ENCODE measurements at regions not wholly inside any gene's neighbourhood (a gene's known extent, or its start where the extent isn't known, plus 50 kb on each side); places are given as distances from the start of the nearest gene placed in this dataset.

- no peak for TF ChIP-seq ZNF462 (CRISPR knock-in tag; IDR thresholded peaks at IDR 0.05)
- no peak for TF ChIP-seq ZNF331 (CRISPR knock-in tag; IDR thresholded peaks at IDR 0.05; ENCODE audit: low read depth)
- TF ChIP-seq ZNF114 (CRISPR knock-in tag; IDR thresholded peaks at IDR 0.05) = no peak
- no peak for TF ChIP-seq ETS1 (IDR thresholded peaks at IDR 0.05)
These were observed 107.3 kb upstream of the PABPC4L start (continued) for GRCh38 chr4:134308910-134309309.

GRCh38 chr4:134298313-134298712 is 96.7 kb upstream of the PABPC4L start:
- no peaks in the 10 kb centered on the region for H3K79me2 ChIP-seq (replicated peaks; ENCODE audit: insufficient read depth)
- no peaks in the 10 kb centered on the region for H4K20me1 ChIP-seq (replicated peaks; ENCODE audit: insufficient read depth)
- no peaks in the 10 kb centered on the region for H3K9me2 ChIP-seq (ENCODE audit: insufficient read depth)
- H3K4me1 ChIP-seq (ENCODE audit: insufficient read depth) = no peaks in the 10 kb centered on the region
- H3K36me3 ChIP-seq (ENCODE audit: insufficient read depth) = no peaks in the 10 kb centered on the region
- Mint-ChIP-seq H3K4me3 (no peak overlapping the region), H3K4me1 (no peaks in the 10 kb centered on the region), H3K27me3 (ENCODE audit: insufficient read depth, low read depth, poor library complexity) (no peaks in the 10 kb centered on the region), H3K27ac (no peak overlapping the region), H3K9me3 (peaks cover 8% of the 10 kb centered on the region; the same call in 1 of the 3 replicates), H3K36me3 (ENCODE audit: low read depth) (peaks cover 5% of the 10 kb centered on the region; the same call in 2 of the 3 replicates)
- no peak overlapping the region for H2AFZ ChIP-seq
- H3K27me3 ChIP-seq (ENCODE audit: insufficient read depth) = no peaks in the 10 kb centered on the region
- TF ChIP-seq STAT1 (IDR thresholded peaks at IDR 0.05; ENCODE audit: unreplicated experiment) (no peak), CTCF (conservative IDR thresholded peaks at IDR 0.05; ENCODE audit: low read depth in 2 of 2) (no peak), JUNB (IDR thresholded peaks at IDR 0.05; ENCODE audit: unreplicated experiment) (no peak), CREB1 (CRISPR knock-in tag; IDR thresholded peaks at IDR 0.05; ENCODE audit: low read depth) (no peak)
- ATAC-seq = no peak
- no peak overlapping the region for H3K4me3 ChIP-seq
- no peak overlapping the region for H3K27ac ChIP-seq (ENCODE audit: low read depth)
- H3F3A ChIP-seq (replicated peaks; ENCODE audit: low read depth) = no peaks in the 10 kb centered on the region
- no peak overlapping the region for H3K4me2 ChIP-seq
- no peak for DNase-seq (ENCODE audit: low spot score)
